ENCODE measurements at regions not wholly inside any gene's neighbourhood (a gene's known extent, or its start where the extent isn't known, plus 50 kb on each side); places are given as distances from the start of the nearest gene placed in this dataset.

DNA sequence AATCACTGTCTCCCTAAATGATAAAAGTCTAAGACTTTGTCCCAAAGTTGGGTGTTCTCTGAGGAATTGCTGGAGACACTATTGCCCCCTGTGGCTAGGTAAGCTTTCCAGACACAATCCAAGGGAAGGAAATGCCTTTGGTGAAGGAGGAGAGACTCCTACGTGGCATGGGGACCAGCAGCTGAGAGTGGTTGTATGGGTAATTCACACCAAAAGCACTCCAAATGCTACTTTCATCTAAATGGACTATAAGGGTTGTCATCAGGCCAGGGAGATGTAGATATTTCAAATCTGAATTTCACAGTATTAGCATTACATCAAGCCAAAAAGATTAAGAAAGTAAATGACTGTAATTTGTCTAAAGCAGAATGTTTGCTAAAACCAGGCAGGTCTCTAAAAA, 400.8 kb upstream of the THBS1 start:
- Histone ChIP-seq H3K27ac (ENCODE audit: low read length) (no peak overlapping the region), H3K79me2 (ENCODE audit: low read length) (no peaks in the 10 kb centered on the region), H3K4me3 (ENCODE audit: low read length) (no peak overlapping the region), H3K36me3 (replicated peaks; ENCODE audit: low read depth, low read length) (no peaks in the 10 kb centered on the region), H3K4me1 (ENCODE audit: low read length) (peaks cover 1% of the 10 kb centered on the region; the same call in 1 of the 2 replicates), H3K9me3 (ENCODE audit: insufficient read depth, low read length) (no peaks in the 10 kb centered on the region), H3K4me2 (ENCODE audit: low read length) (no peak overlapping the region), H3K9ac (ENCODE audit: low read length) (no peak overlapping the region), H2AFZ (ENCODE audit: low read depth, low read length) (no peak overlapping the region), H4K20me1 (ENCODE audit: insufficient read depth, low read length) (no peaks in the 10 kb centered on the region), H3K27me3 (ENCODE audit: low read depth, low read length) (no peaks in the 10 kb centered on the region)
- TF ChIP-seq, protein P1, sequence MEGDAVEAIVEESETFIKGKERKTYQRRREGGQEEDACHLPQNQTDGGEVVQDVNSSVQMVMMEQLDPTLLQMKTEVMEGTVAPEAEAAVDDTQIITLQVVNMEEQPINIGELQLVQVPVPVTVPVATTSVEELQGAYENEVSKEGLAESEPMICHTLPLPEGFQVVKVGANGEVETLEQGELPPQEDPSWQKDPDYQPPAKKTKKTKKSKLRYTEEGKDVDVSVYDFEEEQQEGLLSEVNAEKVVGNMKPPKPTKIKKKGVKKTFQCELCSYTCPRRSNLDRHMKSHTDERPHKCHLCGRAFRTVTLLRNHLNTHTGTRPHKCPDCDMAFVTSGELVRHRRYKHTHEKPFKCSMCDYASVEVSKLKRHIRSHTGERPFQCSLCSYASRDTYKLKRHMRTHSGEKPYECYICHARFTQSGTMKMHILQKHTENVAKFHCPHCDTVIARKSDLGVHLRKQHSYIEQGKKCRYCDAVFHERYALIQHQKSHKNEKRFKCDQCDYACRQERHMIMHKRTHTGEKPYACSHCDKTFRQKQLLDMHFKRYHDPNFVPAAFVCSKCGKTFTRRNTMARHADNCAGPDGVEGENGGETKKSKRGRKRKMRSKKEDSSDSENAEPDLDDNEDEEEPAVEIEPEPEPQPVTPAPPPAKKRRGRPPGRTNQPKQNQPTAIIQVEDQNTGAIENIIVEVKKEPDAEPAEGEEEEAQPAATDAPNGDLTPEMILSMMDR (IDR thresholded peaks at IDR 0.05; ENCODE audit: low read depth, low read length): no peak
- no peak for TF ChIP-seq EZH2phosphoT487 (IDR thresholded peaks at IDR 0.05; ENCODE audit: low read depth)

DNA sequence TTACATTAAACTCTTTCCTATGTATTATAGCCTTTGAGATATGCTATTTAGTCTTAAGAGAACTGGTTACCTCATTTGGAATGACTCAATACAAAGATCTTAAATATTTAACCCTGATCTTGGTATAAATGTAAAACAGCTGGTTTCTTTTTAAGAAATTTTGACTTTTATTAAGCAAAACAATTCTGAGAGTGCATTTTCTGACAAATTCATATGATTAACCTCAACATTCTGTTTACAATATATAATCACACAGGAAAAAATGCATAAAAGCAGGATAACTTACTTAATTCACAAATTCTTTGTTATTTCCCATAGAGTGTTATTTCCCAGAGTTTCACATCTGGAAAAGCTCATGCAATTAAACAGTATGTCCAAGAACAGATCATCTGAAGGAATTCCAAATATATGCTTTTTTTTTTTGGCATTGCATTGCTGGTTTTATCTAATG, 400.4 kb upstream of the THBS1 start:
- no peak for TF ChIP-seq EZH2phosphoT487 (IDR thresholded peaks at IDR 0.05; ENCODE audit: low read depth)
- TF ChIP-seq, protein P1 (IDR thresholded peaks at IDR 0.05; ENCODE audit: low read depth, low read length): no peak
- Histone ChIP-seq H3K36me3 (replicated peaks; ENCODE audit: low read depth, low read length) (no peaks in the 10 kb centered on the region), H3K79me2 (ENCODE audit: low read length) (no peaks in the 10 kb centered on the region), H3K4me2 (ENCODE audit: low read length) (no peak overlapping the region), H3K27me3 (ENCODE audit: low read depth, low read length) (no peaks in the 10 kb centered on the region), H3K9me3 (ENCODE audit: insufficient read depth, low read length) (no peaks in the 10 kb centered on the region), H3K27ac (ENCODE audit: low read length) (no peak overlapping the region), H3K4me1 (ENCODE audit: low read length) (no peaks in the 10 kb centered on the region), H2AFZ (ENCODE audit: low read depth, low read length) (no peak overlapping the region), H3K4me3 (ENCODE audit: low read length) (no peak overlapping the region), H3K9ac (ENCODE audit: low read length) (no peak overlapping the region), H4K20me1 (ENCODE audit: insufficient read depth, low read length) (no peaks in the 10 kb centered on the region)

DNA sequence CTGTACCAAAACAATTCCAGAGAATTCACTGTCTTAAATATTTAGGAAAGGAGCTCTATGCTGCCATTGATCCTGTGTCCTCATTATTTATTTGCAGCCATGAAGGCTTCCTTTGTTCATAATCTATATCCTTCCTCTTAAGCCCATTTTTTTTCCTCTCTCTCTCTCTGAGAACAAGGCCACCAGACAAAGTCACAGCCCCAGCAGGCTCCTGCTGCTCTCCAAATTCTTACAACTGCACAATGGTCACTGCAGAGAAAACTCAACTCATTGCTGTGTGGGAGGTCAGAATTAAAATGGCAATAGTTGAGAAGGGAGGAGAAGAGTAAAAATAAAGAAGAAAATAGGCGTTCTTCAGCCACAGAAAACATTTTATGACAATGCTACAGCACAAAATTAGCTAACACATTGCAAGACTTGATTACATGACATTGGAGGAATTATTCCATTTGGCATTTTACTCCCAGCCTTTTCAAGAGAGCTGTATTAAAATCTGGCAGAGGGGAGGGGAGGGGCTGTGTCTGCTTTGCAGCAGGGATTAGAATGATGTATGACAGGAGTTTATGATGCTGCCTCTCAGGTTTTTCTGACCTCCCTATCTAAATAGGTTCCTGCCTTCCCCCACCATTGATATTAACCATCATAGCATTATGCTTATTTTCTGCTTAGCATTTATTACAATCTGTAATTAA, 399.7 kb upstream of the THBS1 start:
- no peak for TF ChIP-seq EZH2phosphoT487 (IDR thresholded peaks at IDR 0.05; ENCODE audit: low read depth)
- TF ChIP-seq, protein P1 (IDR thresholded peaks at IDR 0.05; ENCODE audit: low read depth, low read length): no peak
- H3K9ac ChIP-seq (ENCODE audit: low read length): no peak overlapping the region
- no peak overlapping the region for H3K27ac ChIP-seq (ENCODE audit: low read length)

DNA sequence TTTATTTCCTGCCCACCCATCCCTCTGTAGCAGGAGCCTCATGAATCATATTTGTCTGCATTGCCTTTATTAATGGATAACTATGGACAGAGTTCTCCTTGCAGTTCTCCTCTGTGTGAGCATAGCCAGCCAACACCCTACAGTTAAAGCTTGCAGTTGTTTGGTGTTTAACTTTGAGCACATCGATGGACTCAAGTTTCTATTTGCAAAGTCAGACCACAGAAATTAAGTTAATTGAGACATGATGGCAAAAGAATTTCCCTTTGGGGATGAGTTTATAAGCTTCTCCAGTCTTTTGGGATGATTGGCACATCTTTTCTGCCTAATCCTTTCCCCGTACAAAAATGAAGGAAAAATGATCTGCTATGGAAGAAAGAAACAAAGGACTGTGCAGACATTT, 398.9 kb upstream of the THBS1 start:
- H3K4me3 ChIP-seq (ENCODE audit: low read length): no peak overlapping the region

More for the DNA sequence above, 399.7 kb upstream of the THBS1 start:
- Histone ChIP-seq H3K36me3 (replicated peaks; ENCODE audit: low read depth, low read length) (no peaks in the 10 kb centered on the region), H3K4me1 (ENCODE audit: low read length) (no peaks in the 10 kb centered on the region), H2AFZ (ENCODE audit: low read depth, low read length) (no peak overlapping the region), H3K9me3 (ENCODE audit: insufficient read depth, low read length) (no peaks in the 10 kb centered on the region), H3K4me3 (ENCODE audit: low read length) (no peak overlapping the region), H4K20me1 (ENCODE audit: insufficient read depth, low read length) (no peaks in the 10 kb centered on the region), H3K4me2 (ENCODE audit: low read length) (no peak overlapping the region), H3K79me2 (ENCODE audit: low read length) (no peaks in the 10 kb centered on the region), H3K27me3 (ENCODE audit: low read depth, low read length) (no peaks in the 10 kb centered on the region)

More for the DNA sequence above, 398.9 kb upstream of the THBS1 start:
- Histone ChIP-seq H3K36me3 (replicated peaks; ENCODE audit: low read depth, low read length) (no peaks in the 10 kb centered on the region), H2AFZ (ENCODE audit: low read depth, low read length) (0 out of 2 replicates have a peak overlapping the region, but pooled peaks have one; percentile 16), H3K4me1 (ENCODE audit: low read length) (no peaks in the 10 kb centered on the region), H3K9ac (ENCODE audit: low read length) (no peak overlapping the region), H3K4me2 (ENCODE audit: low read length) (no peak overlapping the region), H4K20me1 (ENCODE audit: insufficient read depth, low read length) (no peaks in the 10 kb centered on the region), H3K27me3 (ENCODE audit: low read depth, low read length) (no peaks in the 10 kb centered on the region), H3K27ac (ENCODE audit: low read length) (no peak overlapping the region), H3K9me3 (ENCODE audit: insufficient read depth, low read length) (no peaks in the 10 kb centered on the region), H3K79me2 (ENCODE audit: low read length) (no peaks in the 10 kb centered on the region)
- no peak for TF ChIP-seq EZH2phosphoT487 (IDR thresholded peaks at IDR 0.05; ENCODE audit: low read depth)
- TF ChIP-seq, protein P1 (IDR thresholded peaks at IDR 0.05; ENCODE audit: low read depth, low read length): no peak

All from OCI-LY3 (cell line).